Peyer's patch (tissue), 4 donors: ENCODE measurements at regions not wholly inside any gene's neighbourhood (a gene's known extent, or its start where the extent isn't known, plus 50 kb on each side); places are given as distances from the start of the nearest gene placed in this dataset.

Experiments used
- DNase-seq, 3 donors: peaks; one replicate each; pipeline ENCODE4 v3.0.0-alpha.2; 2017 to 2019
- H3K27ac ChIP-seq, 4 donors: fragments of 200-600 bp; sonication (generic); one replicate each; pipeline ENCODE4 v1.5.1; 2016 to 2019
- H3K27me3 ChIP-seq, 2 donors: fragments of 200-600 bp; sonication (generic); one replicate each; pipeline ENCODE4 v1.5.1; 2019
- H3K36me3 ChIP-seq, 3 donors: fragments of 200-600 bp; sonication (generic); one replicate each; pipeline ENCODE4 v1.5.1; 2016 to 2019
- H3K4me1 ChIP-seq, 4 donors: fragments of 200-600 bp; sonication (generic); one replicate each; pipeline ENCODE4 v1.5.1; 2016 to 2019
- H3K4me3 ChIP-seq, 4 donors: fragments of 200-600 bp; sonication (generic); 1 replicate in 3 of 4; 2 replicates in 1 of 4; pipeline ENCODE4 v1.5.1; 2016 to 2019; ENCODE audit warnings: mild to moderate bottlenecking in 1 of 4
- H3K9me3 ChIP-seq, 4 donors: fragments of 200-600 bp; sonication (generic); one replicate each; pipeline ENCODE4 v1.5.1; 2016 to 2019; ENCODE audit warnings: mild to moderate bottlenecking in 1 of 4
- POLR2A ChIP-seq, 2 donors: fragments of 450-650 bp; IDR thresholded peaks; one replicate each; pipeline ENCODE4 v1.5.1; 2017; ENCODE audit warnings: antibody characterized with exemption in 2 of 2, mild to moderate bottlenecking in 2 of 2, moderate library complexity in 2 of 2
- TF ChIP-seq, protein P1 (sequence below), 6 experiments: fragments of 450-650 bp in 4 of 6; fragments of 200-600 bp in 2 of 6; sonication (generic) in 1 of 6; IDR thresholded peaks; one replicate each; pipeline ENCODE4 v1.5.1; 2017 to 2019; ENCODE audit warnings: antibody characterized with exemption in 6 of 6, mild to moderate bottlenecking in 3 of 6, moderate library complexity in 1 of 6

DNA sequence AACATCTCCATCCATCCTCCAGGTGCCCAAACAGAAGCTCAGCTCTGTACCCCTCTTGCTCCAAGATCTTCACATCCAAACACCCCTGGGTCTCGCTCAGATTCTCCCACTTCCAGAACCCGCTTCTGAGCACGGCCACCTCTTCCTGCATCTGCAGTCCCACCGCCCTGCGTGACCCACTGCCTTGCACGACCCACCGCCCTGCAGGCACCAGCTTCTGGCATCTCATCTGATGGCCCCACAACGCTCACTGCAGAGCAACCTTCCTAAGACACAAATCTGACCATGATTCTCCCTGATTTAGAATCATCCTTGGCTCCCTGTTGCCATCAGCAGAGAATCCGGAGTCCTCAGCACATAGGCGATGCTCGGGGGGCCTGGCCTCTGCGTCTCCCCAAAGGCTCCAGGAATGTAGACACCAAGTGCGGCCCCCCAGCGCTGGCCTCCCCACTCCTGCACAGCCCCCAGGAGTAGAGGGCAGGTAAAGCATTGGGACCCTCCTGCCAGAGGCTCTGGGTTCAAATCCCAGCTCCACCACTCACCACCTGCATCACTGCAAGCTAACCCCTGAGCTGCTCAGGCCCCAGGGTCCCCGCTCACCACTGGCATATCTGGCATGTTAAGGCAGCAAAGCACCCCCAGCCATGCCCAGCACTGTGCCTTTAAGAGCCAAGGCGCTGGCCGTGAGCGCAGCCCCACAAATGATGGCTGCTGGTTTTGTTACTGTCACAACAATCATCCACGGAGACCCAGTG is 459.3 kb downstream of the BRD1 start:
- Histone ChIP-seq H3K27me3 (no peaks in the 10 kb centered on the region), H3K4me3 (no peak overlapping the region)
- peak in 2 of 3 donors; percentile 7 to 30 for DNase-seq

DNA sequence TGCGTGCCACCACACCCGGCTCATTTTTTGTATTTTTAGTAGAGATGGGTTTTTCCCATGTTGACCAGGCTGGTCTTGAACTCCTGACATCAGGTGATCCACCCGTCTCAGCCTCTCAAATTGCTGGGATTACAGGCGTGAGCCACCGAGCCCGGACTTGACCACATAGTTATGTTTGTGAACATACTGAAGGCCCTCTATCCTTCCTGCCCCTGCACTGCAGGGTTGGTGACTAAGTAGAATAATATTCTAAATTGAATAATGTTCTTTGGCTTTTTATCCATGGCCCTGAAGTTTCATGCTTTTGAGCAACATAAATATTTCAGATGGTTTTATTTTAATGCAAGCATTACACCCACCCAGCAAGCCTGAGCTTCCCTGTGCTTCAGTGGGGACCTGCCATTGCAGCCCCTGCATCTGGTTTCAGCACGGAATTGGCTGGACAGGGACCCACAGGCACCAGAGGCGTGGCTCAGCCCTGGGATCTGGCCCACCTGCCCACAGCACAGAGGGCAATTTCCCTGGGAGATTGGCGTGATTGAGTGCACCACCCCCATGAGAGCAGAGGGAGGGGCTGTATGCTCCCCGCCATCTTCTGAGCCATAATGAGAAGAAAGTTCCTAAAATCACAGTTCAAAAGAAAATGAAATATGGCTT is 460.5 kb downstream of the BRD1 start:
- no peaks in the 10 kb centered on the region for H3K36me3 ChIP-seq
- peak in 2 of 3 donors; percentile 8 to 23 for DNase-seq
- no peaks in the 10 kb centered on the region for H3K4me1 ChIP-seq
- no peak overlapping the region for H3K27ac ChIP-seq
- no peak overlapping the region for H3K4me3 ChIP-seq
- H3K27me3 ChIP-seq = no peaks in the 10 kb centered on the region
- no peaks in the 10 kb centered on the region for H3K9me3 ChIP-seq
- TF ChIP-seq, protein P1, sequence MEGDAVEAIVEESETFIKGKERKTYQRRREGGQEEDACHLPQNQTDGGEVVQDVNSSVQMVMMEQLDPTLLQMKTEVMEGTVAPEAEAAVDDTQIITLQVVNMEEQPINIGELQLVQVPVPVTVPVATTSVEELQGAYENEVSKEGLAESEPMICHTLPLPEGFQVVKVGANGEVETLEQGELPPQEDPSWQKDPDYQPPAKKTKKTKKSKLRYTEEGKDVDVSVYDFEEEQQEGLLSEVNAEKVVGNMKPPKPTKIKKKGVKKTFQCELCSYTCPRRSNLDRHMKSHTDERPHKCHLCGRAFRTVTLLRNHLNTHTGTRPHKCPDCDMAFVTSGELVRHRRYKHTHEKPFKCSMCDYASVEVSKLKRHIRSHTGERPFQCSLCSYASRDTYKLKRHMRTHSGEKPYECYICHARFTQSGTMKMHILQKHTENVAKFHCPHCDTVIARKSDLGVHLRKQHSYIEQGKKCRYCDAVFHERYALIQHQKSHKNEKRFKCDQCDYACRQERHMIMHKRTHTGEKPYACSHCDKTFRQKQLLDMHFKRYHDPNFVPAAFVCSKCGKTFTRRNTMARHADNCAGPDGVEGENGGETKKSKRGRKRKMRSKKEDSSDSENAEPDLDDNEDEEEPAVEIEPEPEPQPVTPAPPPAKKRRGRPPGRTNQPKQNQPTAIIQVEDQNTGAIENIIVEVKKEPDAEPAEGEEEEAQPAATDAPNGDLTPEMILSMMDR (IDR thresholded peaks at IDR 0.05) = no peak
- TF ChIP-seq POLR2A (IDR thresholded peaks at IDR 0.05) = no peak

More for the DNA sequence above, 459.3 kb downstream of the BRD1 start:
- Histone ChIP-seq H3K27ac (no peak overlapping the region), H3K4me1 (no peaks in the 10 kb centered on the region), H3K36me3 (no peaks in the 10 kb centered on the region), H3K9me3 (no peaks in the 10 kb centered on the region)
- no peak for TF ChIP-seq POLR2A (IDR thresholded peaks at IDR 0.05)
- TF ChIP-seq, protein P1 (IDR thresholded peaks at IDR 0.05) = no peak

DNA sequence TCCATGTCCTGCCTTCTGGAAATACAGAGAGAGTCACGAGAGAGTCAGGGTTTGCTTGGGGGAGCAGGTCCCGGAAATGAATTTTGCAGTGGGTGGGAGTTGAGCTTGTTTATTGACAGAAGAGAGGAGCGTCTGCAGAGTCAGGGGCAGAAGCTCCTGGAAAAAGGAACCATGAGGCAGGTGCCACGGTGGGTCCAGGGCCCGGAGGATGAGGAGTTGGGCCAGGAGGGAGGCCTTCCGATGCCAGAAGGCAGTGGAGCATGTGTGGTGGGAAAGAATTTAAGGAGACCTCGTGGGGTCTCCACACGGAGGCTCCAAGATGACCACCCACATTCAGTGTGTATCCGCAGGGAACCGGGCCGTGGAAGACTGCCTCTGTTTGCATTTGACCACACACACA is 461.2 kb downstream of the BRD1 start:
- Histone ChIP-seq H3K27ac (no peak overlapping the region), H3K36me3 (no peaks in the 10 kb centered on the region), H3K4me1 (no peaks in the 10 kb centered on the region), H3K9me3 (no peaks in the 10 kb centered on the region), H3K27me3 (no peaks in the 10 kb centered on the region), H3K4me3 (no peak overlapping the region)
- DNase-seq = peak in 1 of 3 donors; percentile 5
- no peak for TF ChIP-seq POLR2A (IDR thresholded peaks at IDR 0.05)
- TF ChIP-seq, protein P1 (IDR thresholded peaks at IDR 0.05) = no peak

DNA sequence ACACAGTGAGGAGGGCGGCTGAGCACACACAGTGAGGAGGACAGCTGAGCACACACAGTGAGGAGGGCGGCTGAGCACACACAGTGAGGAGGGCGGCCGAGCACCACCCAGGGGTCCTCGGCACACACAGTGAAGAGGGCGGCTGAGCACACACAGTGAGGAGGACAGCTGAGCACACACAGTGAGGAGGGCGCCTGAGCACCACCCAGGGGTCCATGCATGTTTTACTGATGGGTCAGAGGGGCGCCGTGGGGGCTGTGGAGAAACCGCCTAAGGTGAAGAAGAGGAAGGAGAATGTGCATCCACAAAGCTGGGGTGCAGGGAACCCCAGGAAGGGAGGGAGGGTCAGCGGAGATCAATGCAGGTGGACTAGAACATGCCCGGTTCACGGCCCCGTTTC is 461.8 kb downstream of the BRD1 start:
- Histone ChIP-seq H3K36me3 (no peaks in the 10 kb centered on the region), H3K27me3 (no peaks in the 10 kb centered on the region), H3K4me1 (no peaks in the 10 kb centered on the region), H3K27ac (no peak overlapping the region), H3K9me3 (no peaks in the 10 kb centered on the region), H3K4me3 (no peak overlapping the region)
- DNase-seq = peak in 1 of 3 donors; percentile 2
- TF ChIP-seq, protein P1 (IDR thresholded peaks at IDR 0.05) = no peak
- TF ChIP-seq POLR2A (IDR thresholded peaks at IDR 0.05) = no peak

DNA sequence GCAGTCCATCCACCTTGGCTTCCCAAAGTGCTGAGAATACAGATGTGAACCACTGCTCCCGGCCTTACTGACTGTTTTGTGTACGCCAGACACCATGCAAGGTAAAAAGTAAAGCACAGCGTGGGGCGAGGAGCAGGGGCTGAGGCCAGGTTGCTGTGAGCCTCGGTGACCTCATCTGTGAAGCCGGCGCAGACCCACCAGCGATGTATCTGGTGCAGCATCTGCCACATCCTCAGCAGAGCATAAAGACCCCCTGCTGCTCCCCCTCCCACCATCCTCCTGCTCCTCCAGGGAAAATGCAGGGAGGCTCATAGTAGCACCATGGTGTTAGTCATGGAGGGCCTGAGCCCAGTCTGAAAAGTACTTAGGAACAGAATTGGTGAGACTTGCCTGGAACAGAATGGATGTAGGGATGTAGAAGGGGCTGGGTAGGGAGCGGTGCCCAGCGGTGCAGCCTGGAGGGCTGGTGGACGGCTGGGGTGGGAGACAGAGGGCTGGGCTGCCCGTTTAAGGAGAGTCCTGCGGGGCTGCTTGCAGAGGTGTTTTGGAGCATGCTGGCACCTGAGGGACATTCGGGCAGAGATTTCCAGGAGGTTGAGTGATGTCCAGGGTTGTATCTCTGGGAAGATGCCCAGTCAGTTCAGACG is 462.4 kb downstream of the BRD1 start:
- Histone ChIP-seq H3K9me3 (no peaks in the 10 kb centered on the region), H3K4me3 (no peak overlapping the region), H3K27ac (no peak overlapping the region), H3K36me3 (no peaks in the 10 kb centered on the region), H3K27me3 (no peaks in the 10 kb centered on the region), H3K4me1 (no peaks in the 10 kb centered on the region)
- TF ChIP-seq POLR2A (IDR thresholded peaks at IDR 0.05) = no peak
- TF ChIP-seq, protein P1 (IDR thresholded peaks at IDR 0.05) = no peak
- DNase-seq = peak in 1 of 3 donors; percentile 5
